ENCODE measurements at regions not wholly inside any gene's neighbourhood (a gene's known extent, or its start where the extent isn't known, plus 50 kb on each side); places are given as distances from the start of the nearest gene placed in this dataset.

DNA sequence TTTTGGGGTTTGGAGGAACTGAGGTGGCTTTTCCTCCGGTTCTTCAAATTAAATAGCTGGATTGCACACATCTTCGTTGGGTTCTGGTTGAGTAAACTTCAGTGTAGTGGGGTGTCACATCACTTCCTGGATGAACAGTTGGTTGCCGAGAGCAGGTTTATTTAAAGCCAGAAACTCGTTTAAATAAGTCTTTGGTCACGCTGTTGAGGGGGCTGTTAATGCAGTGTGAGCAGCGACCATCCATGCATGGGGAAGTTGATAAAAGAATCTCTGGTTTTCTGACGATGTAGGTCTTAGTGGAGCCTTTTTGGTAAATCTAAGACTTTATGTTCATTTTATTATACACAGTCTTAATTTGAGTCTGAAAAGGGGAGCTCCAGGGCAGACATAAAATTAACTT lies 351.2 kb upstream of the ARGLU1 start:
- TF ChIP-seq POLR2A (IDR thresholded peaks at IDR 0.05; ENCODE audit: borderline replicate concordance, extremely low read depth, insufficient read depth, insufficient read length) (no peak), TCF7L2 (IDR thresholded peaks at IDR 0.05; ENCODE audit: borderline replicate concordance, extremely low read depth, insufficient read depth, insufficient read length) (no peak)
- TF ChIP-seq, protein P1, sequence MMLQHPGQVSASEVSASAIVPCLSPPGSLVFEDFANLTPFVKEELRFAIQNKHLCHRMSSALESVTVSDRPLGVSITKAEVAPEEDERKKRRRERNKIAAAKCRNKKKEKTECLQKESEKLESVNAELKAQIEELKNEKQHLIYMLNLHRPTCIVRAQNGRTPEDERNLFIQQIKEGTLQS (IDR thresholded peaks at IDR 0.05): no peak
